ENCODE measurements at regions not wholly inside any gene's neighbourhood (a gene's known extent, or its start where the extent isn't known, plus 50 kb on each side); places are given as distances from the start of the nearest gene placed in this dataset.

- no peak for TF ChIP-seq EZH2phosphoT487 (IDR thresholded peaks at IDR 0.05; ENCODE audit: borderline replicate concordance, low read depth, low read length)
- TF ChIP-seq, protein P1, sequence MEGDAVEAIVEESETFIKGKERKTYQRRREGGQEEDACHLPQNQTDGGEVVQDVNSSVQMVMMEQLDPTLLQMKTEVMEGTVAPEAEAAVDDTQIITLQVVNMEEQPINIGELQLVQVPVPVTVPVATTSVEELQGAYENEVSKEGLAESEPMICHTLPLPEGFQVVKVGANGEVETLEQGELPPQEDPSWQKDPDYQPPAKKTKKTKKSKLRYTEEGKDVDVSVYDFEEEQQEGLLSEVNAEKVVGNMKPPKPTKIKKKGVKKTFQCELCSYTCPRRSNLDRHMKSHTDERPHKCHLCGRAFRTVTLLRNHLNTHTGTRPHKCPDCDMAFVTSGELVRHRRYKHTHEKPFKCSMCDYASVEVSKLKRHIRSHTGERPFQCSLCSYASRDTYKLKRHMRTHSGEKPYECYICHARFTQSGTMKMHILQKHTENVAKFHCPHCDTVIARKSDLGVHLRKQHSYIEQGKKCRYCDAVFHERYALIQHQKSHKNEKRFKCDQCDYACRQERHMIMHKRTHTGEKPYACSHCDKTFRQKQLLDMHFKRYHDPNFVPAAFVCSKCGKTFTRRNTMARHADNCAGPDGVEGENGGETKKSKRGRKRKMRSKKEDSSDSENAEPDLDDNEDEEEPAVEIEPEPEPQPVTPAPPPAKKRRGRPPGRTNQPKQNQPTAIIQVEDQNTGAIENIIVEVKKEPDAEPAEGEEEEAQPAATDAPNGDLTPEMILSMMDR (conservative IDR thresholded peaks at IDR 0.05; ENCODE audit: low read length), result no peak
- Histone ChIP-seq H3K27ac (ENCODE audit: low read depth, low read length, poor library complexity, severe bottlenecking) (no peak overlapping the region), H4K20me1 (ENCODE audit: insufficient read depth, low read length) (no peaks in the 10 kb centered on the region), H3K9me2 (ENCODE audit: insufficient read depth, low read length) (no peaks in the 10 kb centered on the region), H2AFZ (ENCODE audit: low read length) (no peak overlapping the region), H3K36me3 (ENCODE audit: insufficient read depth, low read length) (no peaks in the 10 kb centered on the region), H3K4me3 (ENCODE audit: low read depth, low read length, poor library complexity, severe bottlenecking) (no peak overlapping the region), H3K9me3 (ENCODE audit: low read length) (no peaks in the 10 kb centered on the region), H3K4me1 (ENCODE audit: insufficient read depth, low read length, poor library complexity, severe bottlenecking) (no peaks in the 10 kb centered on the region), H3K79me2 (ENCODE audit: insufficient read depth, low read depth, low read length) (no peaks in the 10 kb centered on the region), H3K4me2 (ENCODE audit: low read length) (no peak overlapping the region)
- intact Hi-C loops (cut with micrococcal nuclease; ENCODE audit: unreplicated experiment), result no loop called here
- DNase-seq (ENCODE audit: low spot score), result no peak
- BruUV-seq (replicated peaks), result no TSS peak
- CTCF ChIA-PET (ENCODE audit: unreplicated experiment), result no interaction called here
- POLR2A ChIA-PET, result interaction anchor here (0.6 kb wide), 1 partner anchor 750 kb away, joined by 7 read pairs; no protein-coding TSS in a partner anchor
These were observed 263.1 kb downstream of the GUCY2F start for GRCh38 chrX:109218761-109219160.

DNA sequence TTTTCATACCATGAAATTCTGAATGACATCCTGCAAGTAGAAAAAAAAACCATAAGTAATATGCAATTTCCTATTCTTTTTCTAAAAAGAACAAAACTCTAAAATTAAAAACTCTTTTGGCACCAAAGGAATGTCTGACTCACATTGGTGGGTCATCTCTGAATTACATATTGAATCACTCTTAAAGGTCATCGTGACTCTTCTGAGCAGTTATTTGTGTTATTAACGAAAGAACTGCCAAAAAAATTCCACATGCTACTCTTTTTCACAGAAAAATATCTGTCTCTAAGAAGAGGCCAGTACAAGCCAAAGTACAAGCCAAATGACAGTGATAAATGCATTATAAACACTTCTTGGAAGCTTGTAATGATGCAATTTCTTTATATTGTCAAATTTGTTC is 282.2 kb downstream of the GUCY2F start:
- CTCF ChIA-PET (ENCODE audit: unreplicated experiment), result no interaction called here
- BruUV-seq (replicated peaks), result no TSS peak
- intact Hi-C loops (cut with micrococcal nuclease; ENCODE audit: unreplicated experiment), result no loop called here

DNA sequence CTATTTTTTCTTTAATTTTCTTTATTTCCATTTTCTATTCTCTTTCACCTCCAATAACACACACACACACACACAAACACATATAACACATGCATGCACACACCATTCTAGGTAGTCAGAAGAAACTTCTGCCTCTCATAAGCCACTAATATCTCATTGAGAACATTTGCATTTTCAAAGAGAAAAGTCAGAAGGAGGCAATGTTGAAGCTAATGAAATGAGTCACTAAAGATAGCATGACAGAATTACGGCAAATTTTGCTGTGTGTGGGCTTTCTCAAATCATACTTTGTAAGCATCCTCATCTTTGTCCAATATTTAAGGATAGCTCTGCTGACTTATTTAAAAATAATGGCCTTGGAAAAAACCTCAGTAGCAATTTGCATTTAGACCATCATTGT is 291.3 kb downstream of the GUCY2F start:
- Histone ChIP-seq H2AFZ (ENCODE audit: low read length) (no peak overlapping the region), H3K4me2 (ENCODE audit: low read length) (no peak overlapping the region), H4K20me1 (ENCODE audit: insufficient read depth, low read length) (no peaks in the 10 kb centered on the region), H3K36me3 (ENCODE audit: insufficient read depth, low read length) (no peaks in the 10 kb centered on the region), H3K9me2 (ENCODE audit: insufficient read depth, low read length) (no peaks in the 10 kb centered on the region), H3K9me3 (ENCODE audit: low read length) (no peaks in the 10 kb centered on the region), H3K4me1 (ENCODE audit: insufficient read depth, low read length, poor library complexity, severe bottlenecking) (no peaks in the 10 kb centered on the region), H3K4me3 (ENCODE audit: low read depth, low read length, poor library complexity, severe bottlenecking) (no peak overlapping the region), H3K79me2 (ENCODE audit: insufficient read depth, low read depth, low read length) (no peaks in the 10 kb centered on the region), H3K27ac (ENCODE audit: low read depth, low read length, poor library complexity, severe bottlenecking) (no peak overlapping the region)
- intact Hi-C loops (cut with micrococcal nuclease; ENCODE audit: unreplicated experiment), result no loop called here
- ChIA-PET POLR2A (no interaction called here), CTCF (ENCODE audit: unreplicated experiment) (no interaction called here)
- no TSS peak for BruUV-seq (replicated peaks)
- no peak for DNase-seq (ENCODE audit: low spot score)
- TF ChIP-seq EZH2phosphoT487 (IDR thresholded peaks at IDR 0.05; ENCODE audit: borderline replicate concordance, low read depth, low read length), result no peak
- TF ChIP-seq, protein P1 (conservative IDR thresholded peaks at IDR 0.05; ENCODE audit: low read length), result no peak

More for the DNA sequence above, 282.2 kb downstream of the GUCY2F start:
- POLR2A ChIA-PET, result no interaction called here
- Histone ChIP-seq H3K27ac (ENCODE audit: low read depth, low read length, poor library complexity, severe bottlenecking) (no peak overlapping the region), H3K4me1 (ENCODE audit: insufficient read depth, low read length, poor library complexity, severe bottlenecking) (no peaks in the 10 kb centered on the region), H3K4me3 (ENCODE audit: low read depth, low read length, poor library complexity, severe bottlenecking) (no peak overlapping the region), H3K4me2 (ENCODE audit: low read length) (no peak overlapping the region), H3K79me2 (ENCODE audit: insufficient read depth, low read depth, low read length) (no peaks in the 10 kb centered on the region), H2AFZ (ENCODE audit: low read length) (no peak overlapping the region), H3K9me3 (ENCODE audit: low read length) (no peaks in the 10 kb centered on the region), H3K36me3 (ENCODE audit: insufficient read depth, low read length) (no peaks in the 10 kb centered on the region), H3K9me2 (ENCODE audit: insufficient read depth, low read length) (no peaks in the 10 kb centered on the region), H4K20me1 (ENCODE audit: insufficient read depth, low read length) (no peaks in the 10 kb centered on the region)
- TF ChIP-seq, protein P1 (conservative IDR thresholded peaks at IDR 0.05; ENCODE audit: low read length), result no peak
- TF ChIP-seq EZH2phosphoT487 (IDR thresholded peaks at IDR 0.05; ENCODE audit: borderline replicate concordance, low read depth, low read length), result no peak
- no peak for DNase-seq (ENCODE audit: low spot score)
